ENCODE measurements at regions not wholly inside any gene's neighbourhood (a gene's known extent, or its start where the extent isn't known, plus 50 kb on each side); places are given as distances from the start of the nearest gene placed in this dataset.

DNA sequence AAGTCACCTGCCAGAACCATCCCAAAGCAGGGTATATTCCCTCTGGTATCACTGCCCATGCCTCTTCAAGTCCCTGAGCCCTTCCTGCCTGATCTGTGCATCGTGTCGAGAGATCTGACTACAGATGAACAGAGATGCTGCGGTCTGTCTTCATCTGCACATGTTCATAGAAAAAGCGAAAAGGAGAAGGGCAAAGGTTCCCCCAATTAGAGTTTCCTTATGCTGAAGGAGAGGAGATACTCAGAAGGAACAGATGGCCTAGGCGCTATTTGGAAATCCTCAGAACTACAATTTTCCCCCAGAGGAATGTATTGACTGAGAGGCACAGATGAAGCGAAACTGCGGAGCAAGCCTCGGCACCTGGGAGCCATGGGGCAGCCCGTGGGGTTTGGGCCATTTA is 170.9 kb downstream of the SEC61B start:
- TF ChIP-seq, protein P1, sequence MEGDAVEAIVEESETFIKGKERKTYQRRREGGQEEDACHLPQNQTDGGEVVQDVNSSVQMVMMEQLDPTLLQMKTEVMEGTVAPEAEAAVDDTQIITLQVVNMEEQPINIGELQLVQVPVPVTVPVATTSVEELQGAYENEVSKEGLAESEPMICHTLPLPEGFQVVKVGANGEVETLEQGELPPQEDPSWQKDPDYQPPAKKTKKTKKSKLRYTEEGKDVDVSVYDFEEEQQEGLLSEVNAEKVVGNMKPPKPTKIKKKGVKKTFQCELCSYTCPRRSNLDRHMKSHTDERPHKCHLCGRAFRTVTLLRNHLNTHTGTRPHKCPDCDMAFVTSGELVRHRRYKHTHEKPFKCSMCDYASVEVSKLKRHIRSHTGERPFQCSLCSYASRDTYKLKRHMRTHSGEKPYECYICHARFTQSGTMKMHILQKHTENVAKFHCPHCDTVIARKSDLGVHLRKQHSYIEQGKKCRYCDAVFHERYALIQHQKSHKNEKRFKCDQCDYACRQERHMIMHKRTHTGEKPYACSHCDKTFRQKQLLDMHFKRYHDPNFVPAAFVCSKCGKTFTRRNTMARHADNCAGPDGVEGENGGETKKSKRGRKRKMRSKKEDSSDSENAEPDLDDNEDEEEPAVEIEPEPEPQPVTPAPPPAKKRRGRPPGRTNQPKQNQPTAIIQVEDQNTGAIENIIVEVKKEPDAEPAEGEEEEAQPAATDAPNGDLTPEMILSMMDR (IDR thresholded peaks at IDR 0.05) = no peak
- H3K36me3 Mint-ChIP-seq (ENCODE audit: low read depth) = no peaks in the 10 kb centered on the region
- DNase-seq = no peak
- no peak overlapping the region for H3K27ac Mint-ChIP-seq
- H3K4me3 Mint-ChIP-seq = no peak overlapping the region
- peaks cover 5% of the 10 kb centered on the region for H3K27me3 Mint-ChIP-seq (ENCODE audit: low read depth, poor library complexity)
- H3K9me3 Mint-ChIP-seq = no peaks in the 10 kb centered on the region
- no peaks in the 10 kb centered on the region for H3K4me1 Mint-ChIP-seq

DNA sequence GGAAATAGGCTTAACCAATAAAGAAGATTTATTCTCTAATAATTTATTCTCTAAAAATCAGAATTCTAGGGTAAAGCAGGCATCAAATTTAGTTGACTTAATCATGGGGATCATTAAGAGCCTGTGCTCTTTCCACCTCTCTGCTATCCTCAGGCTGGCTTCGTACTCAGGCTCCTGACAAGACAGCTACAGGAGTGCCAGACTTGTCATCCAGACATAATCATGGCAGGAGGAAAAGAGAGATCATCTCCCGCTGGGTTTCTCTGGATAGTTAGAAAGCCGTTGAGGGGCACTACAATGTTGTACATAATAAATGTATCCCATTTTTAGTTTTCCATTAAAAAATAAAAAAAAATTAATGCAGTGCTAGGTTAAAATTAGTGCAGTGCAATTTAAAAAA is 171.9 kb downstream of the SEC61B start:
- Mint-ChIP-seq H3K4me1 (no peaks in the 10 kb centered on the region), H3K4me3 (no peak overlapping the region), H3K27me3 (ENCODE audit: low read depth, poor library complexity) (peaks cover 5% of the 10 kb centered on the region), H3K27ac (no peak overlapping the region), H3K36me3 (ENCODE audit: low read depth) (no peaks in the 10 kb centered on the region), H3K9me3 (no peaks in the 10 kb centered on the region)
- no peak for DNase-seq
- TF ChIP-seq, protein P1 (IDR thresholded peaks at IDR 0.05) = no peak

DNA sequence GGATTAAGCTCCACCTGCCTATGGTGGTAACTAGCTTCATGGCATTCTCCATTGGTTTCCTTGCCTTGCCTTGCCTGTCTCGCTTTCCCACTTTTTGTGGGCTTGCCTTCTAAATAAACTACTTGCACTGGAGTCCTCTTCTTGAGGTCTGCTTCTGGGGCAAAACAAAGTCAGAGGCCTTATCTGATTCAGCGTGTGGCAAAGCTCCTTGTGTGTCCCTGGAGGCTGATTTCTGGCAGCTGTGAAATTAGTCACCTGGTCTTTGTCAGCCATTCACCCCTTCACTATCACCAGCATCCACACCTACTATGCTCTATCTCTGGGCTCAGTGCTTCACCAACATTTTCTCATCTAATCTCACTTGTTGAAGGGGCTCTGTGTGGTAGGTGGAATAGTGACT is 176.2 kb downstream of the SEC61B start:
- no peaks in the 10 kb centered on the region for H3K9me3 Mint-ChIP-seq
- no peaks in the 10 kb centered on the region for H3K4me1 Mint-ChIP-seq
- no peaks in the 10 kb centered on the region for H3K36me3 Mint-ChIP-seq (ENCODE audit: low read depth)
- no peak overlapping the region for H3K27ac Mint-ChIP-seq
- TF ChIP-seq, protein P1 (IDR thresholded peaks at IDR 0.05) = no peak
- no peak for DNase-seq
- H3K4me3 Mint-ChIP-seq = no peak overlapping the region
- H3K27me3 Mint-ChIP-seq (ENCODE audit: low read depth, poor library complexity) = peaks cover 8% of the 10 kb centered on the region

DNA sequence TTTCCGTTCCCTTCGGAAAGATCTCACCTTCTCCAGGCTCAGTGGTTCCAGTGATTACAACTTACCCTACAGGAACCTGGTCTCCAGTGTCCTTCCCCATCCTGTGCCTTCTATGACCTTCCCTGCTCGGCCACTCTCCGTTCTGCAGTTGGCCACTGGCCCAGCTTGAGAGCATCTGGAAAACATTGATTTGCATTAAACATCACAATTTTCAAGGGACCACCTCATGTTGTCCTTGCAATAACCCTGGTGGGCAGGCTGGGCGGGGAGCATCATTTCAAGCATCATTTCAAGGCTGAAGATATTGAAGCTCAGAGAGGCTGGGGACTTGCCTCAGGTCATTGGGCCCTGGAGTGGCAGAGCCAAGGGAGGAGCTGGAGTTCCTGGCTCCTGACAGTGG is 177.4 kb downstream of the SEC61B start:
- TF ChIP-seq, protein P1 (IDR thresholded peaks at IDR 0.05) = no peak
- no peak overlapping the region for H3K4me3 Mint-ChIP-seq
- H3K36me3 Mint-ChIP-seq (ENCODE audit: low read depth) = no peaks in the 10 kb centered on the region
- no peak for DNase-seq
- H3K27ac Mint-ChIP-seq = no peak overlapping the region
- H3K9me3 Mint-ChIP-seq = no peaks in the 10 kb centered on the region
- no peaks in the 10 kb centered on the region for H3K4me1 Mint-ChIP-seq
- H3K27me3 Mint-ChIP-seq (ENCODE audit: low read depth, poor library complexity) = peaks cover 8% of the 10 kb centered on the region

DNA sequence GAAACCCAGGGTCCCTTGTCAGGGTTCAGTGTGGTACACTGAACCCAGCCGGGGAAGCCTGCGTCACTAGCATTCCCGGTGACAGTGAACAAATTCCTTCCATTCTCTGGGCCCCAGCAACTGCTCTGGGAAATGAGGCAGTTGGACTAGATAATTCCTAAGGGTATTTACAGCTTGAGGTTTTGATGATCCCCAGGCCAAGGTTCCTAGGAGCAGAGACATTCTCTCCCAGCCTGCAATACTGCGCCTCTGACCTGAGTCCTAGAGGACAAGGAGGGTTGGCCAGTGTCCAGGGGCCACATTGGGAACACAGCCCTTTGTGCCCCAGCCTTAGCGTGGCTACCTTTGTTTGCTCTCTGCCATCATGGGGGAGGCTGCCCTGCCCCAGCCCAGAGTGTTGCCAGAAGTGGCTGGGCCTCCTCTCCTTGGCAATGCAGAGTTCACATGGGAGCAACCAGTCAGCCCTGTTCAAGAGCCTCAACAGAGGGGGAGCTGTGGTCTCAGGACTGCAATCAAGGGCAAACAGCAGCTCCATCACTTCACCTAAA is 178.2 kb downstream of the SEC61B start:
- DNase-seq = no peak
- H3K27ac Mint-ChIP-seq = no peak overlapping the region
- H3K4me1 Mint-ChIP-seq = no peaks in the 10 kb centered on the region
- H3K9me3 Mint-ChIP-seq = no peaks in the 10 kb centered on the region
- no peaks in the 10 kb centered on the region for H3K36me3 Mint-ChIP-seq (ENCODE audit: low read depth)
- H3K4me3 Mint-ChIP-seq = no peak overlapping the region
- TF ChIP-seq, protein P1 (IDR thresholded peaks at IDR 0.05) = no peak
- peaks cover 8% of the 10 kb centered on the region for H3K27me3 Mint-ChIP-seq (ENCODE audit: low read depth, poor library complexity)

DNA sequence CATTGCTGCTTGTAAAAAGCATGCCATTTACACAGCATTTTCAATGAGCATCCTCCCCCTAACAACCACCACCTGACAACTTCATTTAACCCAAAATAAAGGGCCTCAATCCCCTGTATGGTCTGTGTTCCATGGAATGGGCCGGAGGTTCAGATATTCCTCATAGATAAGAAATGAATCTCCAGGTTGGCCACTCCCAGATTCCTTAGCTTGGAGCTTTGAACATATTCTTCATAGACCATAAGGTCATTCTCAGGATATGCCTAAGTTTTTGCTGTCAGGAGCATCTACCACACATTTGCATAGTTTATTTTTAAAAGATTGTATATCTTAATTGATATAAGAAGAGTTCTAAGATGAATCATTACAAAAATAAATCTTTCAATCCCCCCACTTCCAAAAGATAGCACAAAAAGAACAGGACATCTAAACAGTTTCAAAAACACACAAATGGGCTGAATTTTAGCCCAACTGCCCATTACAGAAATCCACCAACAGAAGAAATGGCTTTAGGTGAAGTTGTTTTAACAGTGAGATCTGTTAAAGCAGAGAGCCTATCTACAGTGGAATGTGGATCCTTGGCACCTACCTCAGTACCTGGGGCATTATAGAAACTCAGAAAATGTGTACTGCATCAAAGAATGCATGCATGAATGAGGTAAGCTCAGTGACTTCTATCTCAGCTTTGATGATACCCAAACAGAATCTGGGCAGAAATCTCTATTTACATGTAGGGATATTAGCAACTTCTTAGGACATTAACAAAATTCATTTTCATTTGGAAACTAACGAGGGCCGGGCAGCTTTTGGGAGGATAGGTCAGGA is 179.8 kb downstream of the SEC61B start:
- no peak overlapping the region for H3K27ac Mint-ChIP-seq
- no peaks in the 10 kb centered on the region for H3K9me3 Mint-ChIP-seq
- DNase-seq = no peak
- H3K4me1 Mint-ChIP-seq = no peaks in the 10 kb centered on the region
- H3K27me3 Mint-ChIP-seq (ENCODE audit: low read depth, poor library complexity) = peaks cover 3% of the 10 kb centered on the region
- no peaks in the 10 kb centered on the region for H3K36me3 Mint-ChIP-seq (ENCODE audit: low read depth)
- TF ChIP-seq, protein P1 (IDR thresholded peaks at IDR 0.05) = no peak
- H3K4me3 Mint-ChIP-seq = no peak overlapping the region

Measured in nephron progenitor cell (in vitro differentiated cells).